ENCODE measurements at regions not wholly inside any gene's neighbourhood (a gene's known extent, or its start where the extent isn't known, plus 50 kb on each side); places are given as distances from the start of the nearest gene placed in this dataset.

- no peak for DNase-seq
Observed at GRCh38 chr5:128904805-128905567, 60.3 kb upstream of the SLC27A6 start.

- DNase-seq = peak; percentile 51
Observed at GRCh38 chr5:128905568-128906110, 59.6 kb upstream of the SLC27A6 start.

GRCh38 chr5:128913551-128913950, 51.7 kb upstream of the SLC27A6 start:
- DNase-seq = no peak
